Left ventricle myocardium inferior (tissue), 1 donor: ENCODE measurements at regions not wholly inside any gene's neighbourhood (a gene's known extent, or its start where the extent isn't known, plus 50 kb on each side); places are given as distances from the start of the nearest gene placed in this dataset.

Experiments
- DNase-seq: peaks from one replicate; pipeline ENCODE4 v3.0.0-alpha.2; 2020
- H3K27ac ChIP-seq: fragments of 200-600 bp; replicated peaks from 2 replicates; pipeline ENCODE4 v1.8.0; 2021
- H3K27me3 ChIP-seq: fragments of 200-600 bp; 2 replicates; pipeline ENCODE4 v1.8.0; 2021; ENCODE audit warnings: low read depth
- H3K36me3 ChIP-seq: fragments of 200-600 bp; 2 replicates; pipeline ENCODE4 v1.8.0; 2021
- H3K4me1 ChIP-seq: fragments of 200-600 bp; 2 replicates; pipeline ENCODE4 v1.8.0; 2021
- H3K4me3 ChIP-seq: fragments of 200-600 bp; 2 replicates; pipeline ENCODE4 v1.8.0; 2021; ENCODE audit warnings: mild to moderate bottlenecking, moderate library complexity
- H3K9me3 ChIP-seq: fragments of 200-600 bp; replicated peaks from 2 replicates; pipeline ENCODE4 v1.8.0; 2021
- intact Hi-C: fragments of 100-400 bp; cut with micrococcal nuclease; formaldehyde crosslinking; loops from one replicate; pipeline ENCODE4 v1.11.0; 2022
- TF ChIP-seq, protein P1 (sequence below): fragments of 200-600 bp; IDR thresholded peaks from 2 replicates; pipeline ENCODE4 v1.8.0; 2021; ENCODE audit warnings: antibody characterized with exemption, mild to moderate bottlenecking, borderline replicate concordance
- donor health status: DM: no; HTN: yes; CAD: no; lungs with severe emphysema.

GRCh38 chrX:110614596-110614995 lies 181.0 kb downstream of the CHRDL1 start:
- Histone ChIP-seq H3K4me3 (no peak overlapping the region), H3K36me3 (no peaks in the 10 kb centered on the region), H3K27ac (no peak overlapping the region), H3K9me3 (peaks cover 6% of the 10 kb centered on the region), H3K4me1 (no peaks in the 10 kb centered on the region), H3K27me3 (no peaks in the 10 kb centered on the region)
- DNase-seq = no peak
- intact Hi-C loops = no loop called here
- TF ChIP-seq, protein P1, sequence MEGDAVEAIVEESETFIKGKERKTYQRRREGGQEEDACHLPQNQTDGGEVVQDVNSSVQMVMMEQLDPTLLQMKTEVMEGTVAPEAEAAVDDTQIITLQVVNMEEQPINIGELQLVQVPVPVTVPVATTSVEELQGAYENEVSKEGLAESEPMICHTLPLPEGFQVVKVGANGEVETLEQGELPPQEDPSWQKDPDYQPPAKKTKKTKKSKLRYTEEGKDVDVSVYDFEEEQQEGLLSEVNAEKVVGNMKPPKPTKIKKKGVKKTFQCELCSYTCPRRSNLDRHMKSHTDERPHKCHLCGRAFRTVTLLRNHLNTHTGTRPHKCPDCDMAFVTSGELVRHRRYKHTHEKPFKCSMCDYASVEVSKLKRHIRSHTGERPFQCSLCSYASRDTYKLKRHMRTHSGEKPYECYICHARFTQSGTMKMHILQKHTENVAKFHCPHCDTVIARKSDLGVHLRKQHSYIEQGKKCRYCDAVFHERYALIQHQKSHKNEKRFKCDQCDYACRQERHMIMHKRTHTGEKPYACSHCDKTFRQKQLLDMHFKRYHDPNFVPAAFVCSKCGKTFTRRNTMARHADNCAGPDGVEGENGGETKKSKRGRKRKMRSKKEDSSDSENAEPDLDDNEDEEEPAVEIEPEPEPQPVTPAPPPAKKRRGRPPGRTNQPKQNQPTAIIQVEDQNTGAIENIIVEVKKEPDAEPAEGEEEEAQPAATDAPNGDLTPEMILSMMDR = no peak
